H54 (cell line): ENCODE measurements at regions not wholly inside any gene's neighbourhood (a gene's known extent, or its start where the extent isn't known, plus 50 kb on each side); places are given as distances from the start of the nearest gene placed in this dataset.
"Not testable (repeated sequence)": the region's sequence is repeated elsewhere in the genome, so short reads cannot be mapped to it uniquely, and the experiment has no call there.

Experiments used
- DNase-seq: peaks from one replicate; pipeline ENCODE4 v3.0.0; 2011; ENCODE audit warnings: low spot score, mixed read lengths; ENCODE audit not compliant: insufficient read length
- FAIRE-seq: peaks from 3 replicates; lab custom pipeline; 2011; peaks lifted over from hg19 to GRCh38; lab: Jason Lieb, UNC
- POLR2A ChIP-seq: IDR thresholded peaks from 2 replicates; pipeline ENCODE4 v1.6.1; 2011; ENCODE audit warnings: low read depth, mild to moderate bottlenecking, low read length

DNA sequence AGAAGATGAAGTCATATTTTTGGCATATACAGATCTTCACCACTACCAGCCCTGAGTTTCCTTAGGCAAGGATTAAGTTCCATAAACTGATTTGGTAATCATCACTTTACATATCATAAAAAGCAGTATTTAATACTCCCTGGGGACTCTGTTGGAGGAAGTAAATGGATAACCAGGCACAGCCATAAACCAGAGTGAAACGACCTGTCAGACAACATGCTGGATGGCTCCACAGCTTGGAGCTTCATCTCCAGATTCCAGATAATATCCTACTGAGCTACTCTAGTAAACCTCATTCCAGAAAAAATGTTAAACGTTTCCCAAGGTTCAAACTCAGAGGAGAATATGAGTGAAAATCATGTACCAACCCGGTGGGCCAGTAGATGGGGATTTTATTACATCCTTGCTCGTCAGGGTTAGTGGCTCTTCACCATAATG lies 109.2 kb downstream of the BASP1 start:
- FAIRE-seq, result no peak
- TF ChIP-seq POLR2A, result no peak
- DNase-seq, result no peak

DNA sequence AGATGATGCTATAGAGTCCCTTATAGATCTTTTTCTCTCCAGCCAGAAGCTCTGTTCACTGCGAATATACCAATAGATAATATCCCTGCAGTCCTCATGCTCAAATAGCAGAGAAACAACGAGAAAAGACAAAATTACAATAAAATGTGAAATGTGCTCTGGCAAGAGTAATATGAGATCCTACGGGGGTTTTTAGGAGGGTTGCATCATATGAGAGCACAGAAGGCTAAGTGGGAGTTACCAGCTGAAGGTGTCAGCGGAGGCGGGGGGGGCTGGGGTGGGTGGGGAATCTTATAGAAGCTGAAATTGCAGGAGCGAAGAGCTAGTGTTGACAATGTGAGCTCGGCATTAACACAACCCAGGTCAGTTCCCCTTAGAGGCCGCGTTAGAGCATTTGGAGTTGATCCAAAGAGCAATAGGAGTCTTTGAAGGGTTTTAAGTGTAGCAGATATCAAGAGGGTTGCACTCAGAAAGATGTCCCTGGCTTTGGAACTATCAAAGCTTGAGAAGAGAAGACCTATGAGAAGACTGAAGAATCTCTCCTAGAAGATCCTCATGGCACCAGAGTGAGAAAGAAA lies 109.7 kb downstream of the BASP1 start:
- DNase-seq (no peak), FAIRE-seq (no peak)
- TF ChIP-seq POLR2A, result no peak

DNA sequence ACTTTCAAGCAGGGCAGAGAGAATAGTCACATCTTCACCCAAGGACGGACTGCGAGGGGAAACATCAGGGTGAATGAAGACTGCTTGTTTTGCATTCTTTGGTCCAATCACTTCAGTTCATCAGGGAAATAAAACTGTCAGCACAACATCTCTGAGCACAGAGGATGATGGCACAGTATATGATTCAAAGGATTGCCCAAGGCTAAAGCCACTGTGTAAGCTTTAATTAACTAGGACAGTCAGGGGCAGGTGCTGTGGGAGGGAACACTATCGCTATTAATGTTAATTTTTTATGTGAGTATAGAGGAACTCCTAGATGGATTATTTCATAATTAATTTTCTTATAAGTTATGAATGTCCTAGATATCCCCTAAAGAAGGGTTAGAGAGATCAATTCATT lies 112.1 kb downstream of the BASP1 start:
- no peak for TF ChIP-seq POLR2A
- FAIRE-seq, result no peak
- no peak for DNase-seq

DNA sequence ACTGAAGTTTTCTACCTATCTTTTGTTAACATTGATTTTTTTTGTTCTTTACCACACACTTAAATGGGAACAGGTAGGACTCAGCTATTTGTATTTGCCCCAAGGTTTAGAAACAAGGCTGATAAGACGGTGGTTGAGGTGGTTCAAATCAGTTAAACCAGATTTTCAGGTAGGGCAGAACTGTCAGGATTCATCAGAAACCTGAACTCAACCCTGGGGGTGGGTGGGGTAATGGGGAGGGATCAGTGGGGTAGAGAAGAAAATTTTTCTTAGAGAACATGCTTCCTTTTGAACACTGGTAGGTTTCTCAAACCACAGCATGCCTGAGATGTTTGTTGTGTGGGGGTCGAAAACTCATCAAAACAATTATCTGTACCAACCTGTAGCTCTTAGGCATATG lies 113.0 kb downstream of the BASP1 start:
- DNase-seq (no peak), FAIRE-seq (no peak)
- no peak for TF ChIP-seq POLR2A

DNA sequence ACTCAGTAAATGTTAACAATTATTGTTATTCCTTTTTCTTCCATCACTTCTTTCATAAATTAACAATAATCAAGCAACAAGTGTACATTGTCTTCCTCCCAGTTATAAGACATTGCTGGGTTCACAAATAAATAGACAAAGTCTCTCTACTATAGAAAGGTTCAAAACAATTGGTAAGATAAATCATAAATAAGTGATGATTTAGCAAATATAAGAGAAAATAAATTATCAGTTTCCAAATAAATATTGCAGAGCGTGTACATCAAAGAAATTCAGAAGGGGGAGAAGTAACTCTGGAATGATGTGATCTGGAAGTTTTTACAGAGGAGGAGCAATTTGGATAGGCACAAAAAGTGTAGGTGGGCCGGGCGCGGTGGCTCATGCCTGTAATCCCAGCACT lies 114.2 kb downstream of the BASP1 start:
- no peak for TF ChIP-seq POLR2A
- DNase-seq, result no peak
- no peak for FAIRE-seq

DNA sequence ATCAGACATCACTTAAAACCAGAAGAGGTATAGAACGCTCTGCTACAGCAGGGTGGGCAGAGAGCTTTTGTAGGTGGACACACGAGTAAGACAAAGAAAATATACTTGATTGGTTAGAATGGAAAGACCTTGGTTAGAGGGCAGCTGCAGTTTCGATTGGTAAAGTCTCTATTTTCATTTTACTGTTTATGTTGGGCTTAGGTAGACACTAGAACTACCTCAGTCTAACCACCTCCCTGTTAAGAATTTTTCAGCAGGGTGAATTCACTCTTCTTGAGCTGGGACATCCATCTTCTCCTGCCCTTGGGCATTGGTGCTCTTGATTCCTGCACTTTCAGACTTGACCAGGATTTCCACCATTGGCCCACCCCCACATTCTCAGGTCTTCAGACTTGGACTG lies 116.3 kb downstream of the BASP1 start:
- no peak for DNase-seq
- TF ChIP-seq POLR2A, result no peak
- no peak for FAIRE-seq

DNA sequence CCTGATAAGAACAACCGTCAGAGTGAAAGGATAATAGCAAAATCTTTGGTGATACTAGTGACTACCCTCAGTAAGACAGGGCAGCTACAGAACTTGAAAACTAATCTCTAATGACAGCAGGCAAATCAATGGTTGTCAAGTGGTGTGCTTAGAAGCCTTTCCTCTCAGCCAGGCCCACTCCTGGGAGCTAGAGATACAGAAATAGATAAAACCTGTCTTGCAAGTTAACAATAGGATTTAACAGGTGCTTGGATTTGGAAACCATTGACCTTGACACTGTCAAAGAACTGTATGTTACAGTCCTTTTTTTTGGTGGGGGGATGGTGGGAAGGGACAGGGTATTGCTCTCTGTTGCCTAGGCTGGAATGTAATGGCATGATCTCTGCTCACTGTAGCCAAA lies 118.6 kb downstream of the BASP1 start:
- no peak for DNase-seq
- FAIRE-seq, result no peak
- no peak for TF ChIP-seq POLR2A

DNA sequence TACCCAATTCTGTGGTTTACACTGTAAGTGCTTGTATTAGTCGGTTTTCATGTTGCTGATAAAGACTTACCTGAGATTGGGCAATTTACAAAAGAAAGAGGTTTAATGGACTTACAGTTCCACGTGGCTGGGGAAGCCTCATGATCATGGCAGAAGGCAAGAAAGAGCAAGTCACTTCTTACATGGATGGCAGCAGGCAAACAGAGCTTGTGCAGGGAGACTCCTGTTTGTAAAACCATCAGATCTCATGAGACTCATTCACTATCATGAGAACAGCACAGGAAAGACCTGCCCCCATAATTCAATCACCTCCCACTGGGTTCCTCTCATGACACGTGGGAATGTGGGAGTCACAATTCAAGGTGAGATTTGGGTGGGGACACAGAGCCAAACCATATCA lies 119.3 kb downstream of the BASP1 start:
- FAIRE-seq, result not testable (repeated sequence)

DNA sequence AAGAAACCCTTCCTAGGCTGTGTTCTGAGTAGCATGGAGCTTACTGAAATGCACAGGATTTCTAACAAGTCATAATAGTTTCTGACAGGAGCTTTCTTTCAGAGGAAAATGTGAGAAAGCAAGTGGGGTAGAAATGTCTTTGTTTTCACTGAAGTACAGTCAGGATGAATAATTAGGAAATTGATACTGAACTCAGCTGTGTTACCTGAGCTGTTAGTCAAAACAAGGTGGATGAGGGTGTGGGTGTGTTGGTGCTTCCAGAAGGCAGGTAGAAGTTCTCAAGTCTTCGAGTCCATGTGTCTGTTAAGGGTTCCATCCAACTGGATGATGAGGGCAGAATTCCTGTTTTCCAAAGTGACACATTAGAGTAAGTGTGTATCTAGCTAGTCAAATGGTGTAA lies 122.4 kb downstream of the BASP1 start:
- TF ChIP-seq POLR2A, result no peak

More for the DNA sequence above, 119.3 kb downstream of the BASP1 start:
- DNase-seq, result not testable (repeated sequence)

DNA sequence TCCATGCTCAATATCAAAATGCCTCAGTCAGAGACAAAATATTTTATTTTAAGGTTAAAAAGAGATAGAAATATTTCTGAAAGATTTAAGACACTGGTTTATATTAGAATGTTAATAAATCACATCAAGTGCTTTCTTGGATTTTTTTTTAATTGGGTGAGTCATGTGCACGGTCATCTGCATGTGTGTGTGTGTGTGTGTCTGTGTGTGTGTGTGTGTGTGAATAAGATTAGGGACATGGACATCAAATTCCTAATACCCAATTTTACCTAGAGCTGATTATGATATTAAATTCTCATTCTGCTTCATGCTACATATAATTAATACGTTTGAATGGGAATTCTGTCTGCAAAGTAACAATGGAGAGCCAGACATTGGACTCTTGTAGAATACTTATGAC lies 122.9 kb downstream of the BASP1 start:
- no peak for FAIRE-seq
- no peak for TF ChIP-seq POLR2A
- no peak for DNase-seq

More for the DNA sequence above, 122.4 kb downstream of the BASP1 start:
- DNase-seq (no peak), FAIRE-seq (no peak)

DNA sequence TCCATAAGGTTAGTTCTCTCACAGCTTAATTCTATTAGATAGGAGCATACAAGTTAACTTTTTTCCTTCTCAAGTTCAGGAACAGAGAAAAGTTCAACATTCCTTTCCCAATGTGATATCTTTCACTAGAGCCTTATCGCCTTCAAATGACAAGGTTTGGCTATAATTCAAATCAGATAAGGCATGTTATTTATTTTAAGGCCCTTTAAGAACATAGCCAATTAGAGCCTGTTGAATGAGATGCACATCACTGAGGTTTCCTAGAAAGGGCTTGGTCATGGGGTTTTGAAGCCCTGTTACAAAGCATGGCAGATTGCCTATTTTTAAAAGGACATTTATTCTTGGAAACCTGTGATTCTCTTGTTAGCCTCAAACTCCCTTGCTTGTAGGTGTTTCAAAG lies 123.4 kb downstream of the BASP1 start:
- no peak for FAIRE-seq
- no peak for DNase-seq

DNA sequence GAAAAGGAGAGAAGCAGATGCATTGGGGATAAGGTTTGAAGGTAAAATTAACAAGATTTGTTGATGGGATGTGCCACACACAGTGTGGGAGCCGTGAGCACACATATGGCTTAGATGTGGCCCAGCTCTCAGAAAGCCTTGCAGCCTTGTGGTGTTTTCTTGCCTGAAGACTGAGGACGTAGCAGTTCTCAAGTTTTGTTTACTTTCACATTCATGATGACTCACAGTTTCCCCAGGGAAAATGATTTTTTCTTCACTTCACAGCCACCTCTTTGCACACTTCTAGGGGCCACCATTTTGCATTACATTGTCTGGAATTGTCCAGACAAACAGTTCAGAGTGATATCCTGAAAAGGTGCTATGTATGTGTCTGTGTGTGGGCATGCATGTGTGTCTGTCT lies 126.2 kb downstream of the BASP1 start:
- TF ChIP-seq POLR2A, result no peak
- DNase-seq (peak; percentile 60), FAIRE-seq (peak; percentile 91)

More for the DNA sequence above, 123.4 kb downstream of the BASP1 start:
- no peak for TF ChIP-seq POLR2A

DNA sequence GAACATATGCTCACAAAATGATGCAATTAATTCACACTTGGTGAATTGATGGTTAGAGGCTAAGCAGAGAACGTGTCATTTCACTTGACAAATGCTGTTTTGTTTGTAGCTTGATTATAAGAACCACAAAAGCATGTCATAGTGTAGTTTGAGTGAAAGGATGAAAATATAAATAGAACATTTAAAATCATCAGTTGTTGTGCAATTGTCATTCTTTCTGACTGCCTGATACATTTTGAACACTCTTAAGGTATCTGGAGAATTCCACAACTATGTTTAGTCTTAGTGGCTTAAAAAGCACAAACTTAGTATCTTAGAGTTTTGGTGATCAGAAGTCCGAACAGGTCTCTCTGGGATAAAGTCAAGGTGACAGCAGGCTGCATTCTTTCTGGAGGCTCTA lies 129.4 kb downstream of the BASP1 start:
- FAIRE-seq (no peak), DNase-seq (no peak)
- no peak for TF ChIP-seq POLR2A

DNA sequence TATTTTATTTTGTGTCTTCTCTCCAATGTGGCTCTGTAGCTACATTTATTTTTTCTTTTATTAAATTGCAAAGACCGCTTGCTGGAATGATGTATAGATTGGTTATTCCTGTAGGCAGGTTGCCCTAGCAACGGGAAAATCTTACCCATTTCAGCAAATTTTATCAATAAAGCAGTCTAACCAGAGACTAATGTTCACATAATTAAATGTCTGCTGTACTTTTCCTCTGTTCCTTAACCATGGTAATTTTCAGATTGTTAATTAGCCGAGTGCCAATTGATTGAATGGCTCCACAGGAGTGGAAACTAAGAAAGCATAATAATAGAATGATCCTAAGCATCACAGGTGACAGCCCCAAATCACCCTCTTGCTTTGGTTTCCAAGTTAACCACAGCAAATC lies 134.8 kb downstream of the BASP1 start:
- TF ChIP-seq POLR2A, result no peak
- no peak for FAIRE-seq
- DNase-seq, result no peak

DNA sequence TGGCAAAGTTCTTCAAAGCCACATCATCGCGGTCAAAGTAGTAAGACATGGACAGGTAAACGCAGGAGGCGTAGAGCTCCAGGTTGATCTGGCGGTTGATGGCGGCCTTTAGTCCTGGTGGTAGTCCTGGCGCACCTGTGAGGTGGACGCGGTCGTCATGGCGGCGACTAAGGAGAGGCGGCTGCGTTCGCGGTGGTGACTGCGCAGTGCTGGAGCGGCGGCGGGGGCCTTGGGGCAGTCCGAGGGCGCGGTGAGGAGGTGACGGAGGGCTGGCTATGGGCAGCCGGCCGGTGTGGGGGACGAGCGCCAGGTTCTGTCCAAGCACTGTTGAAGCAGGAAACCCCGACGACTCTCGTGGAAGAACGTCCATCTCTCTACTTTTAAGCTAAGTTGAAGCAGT lies 136.8 kb downstream of the BASP1 start:
- no peak for FAIRE-seq
- no peak for DNase-seq
- TF ChIP-seq POLR2A, result no peak
